Heart left ventricle (tissue), 13 donors: ENCODE measurements at regions not wholly inside any gene's neighbourhood (a gene's known extent, or its start where the extent isn't known, plus 50 kb on each side); places are given as distances from the start of the nearest gene placed in this dataset.

ENCODE experiments used
- POLR2A ChIP-seq, 2 donors: fragments of 450-650 bp; IDR thresholded peaks; one replicate each; pipeline ENCODE4 v1.6.1; 2017; ENCODE audit warnings: antibody characterized with exemption in 2 of 2, mild to moderate bottlenecking in 2 of 2, moderate library complexity in 2 of 2
- TF ChIP-seq, protein P1 (sequence below), 12 donors: fragments of 200-600 bp; sonication (generic) in 4 of 12; IDR thresholded peaks; one replicate each; pipeline versions ENCODE4 v1.5.0 to v1.8.0; 2018 to 2022; ENCODE audit warnings: antibody characterized with exemption in 12 of 12, mild to moderate bottlenecking in 5 of 12
- donor health status: ischemic (EF 13 %, LVEDD 7.1; RV severe dilation, severe dysfunction).
- donor health status: DM: no; HTN: yes; CAD: no.
- donor health status: DM: no; HTN: no; CAD: no.
- donor health status: ischemic (EF 25% LVEDD 6.9; RV normal size, moderate dysfunction).
- donor health status: ischemic (EF 25% LVEDD 5.7; RV mildly dilated, moderate dysfunction).
- donor health status: ischemic (EF 35%, LVEDD 5.7; RV mildly dilated, moderate dysfunction).
- donor health status: nonischemic (EF 11% LVEDD 7.7; RV severe dilation, severe dysfunction).
- donor health status: DM: yes; HTN: yes; CAD: no.
- donor health status: PGD.
- donor health status: ischemic (EF 29% LVEDD 5.4; RV normal size, mild dysfunction).
- donor health status: nonischemic (EF 23%, LVEDD 6.1; RV moderate dilation, normal function).

DNA sequence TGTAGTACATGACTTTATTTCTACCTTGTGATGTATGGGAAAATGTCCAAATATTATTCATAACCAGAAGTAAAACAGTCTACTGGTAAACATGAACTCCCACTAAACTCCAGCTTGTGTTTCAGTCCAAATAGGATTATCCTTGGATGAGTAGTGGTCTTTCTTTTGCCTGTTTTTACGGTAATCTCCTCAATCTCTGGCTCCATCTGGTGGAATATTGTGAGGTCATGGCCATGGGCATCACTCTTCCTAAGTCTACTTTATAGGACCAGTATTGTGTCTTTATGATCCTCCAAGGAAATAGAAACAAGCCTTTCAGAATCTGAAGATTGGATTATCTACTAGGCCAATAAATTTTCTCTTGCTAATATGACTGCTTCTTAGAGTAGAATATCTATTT lies 505.0 kb downstream of the BMP2 start:
- TF ChIP-seq, protein P1, sequence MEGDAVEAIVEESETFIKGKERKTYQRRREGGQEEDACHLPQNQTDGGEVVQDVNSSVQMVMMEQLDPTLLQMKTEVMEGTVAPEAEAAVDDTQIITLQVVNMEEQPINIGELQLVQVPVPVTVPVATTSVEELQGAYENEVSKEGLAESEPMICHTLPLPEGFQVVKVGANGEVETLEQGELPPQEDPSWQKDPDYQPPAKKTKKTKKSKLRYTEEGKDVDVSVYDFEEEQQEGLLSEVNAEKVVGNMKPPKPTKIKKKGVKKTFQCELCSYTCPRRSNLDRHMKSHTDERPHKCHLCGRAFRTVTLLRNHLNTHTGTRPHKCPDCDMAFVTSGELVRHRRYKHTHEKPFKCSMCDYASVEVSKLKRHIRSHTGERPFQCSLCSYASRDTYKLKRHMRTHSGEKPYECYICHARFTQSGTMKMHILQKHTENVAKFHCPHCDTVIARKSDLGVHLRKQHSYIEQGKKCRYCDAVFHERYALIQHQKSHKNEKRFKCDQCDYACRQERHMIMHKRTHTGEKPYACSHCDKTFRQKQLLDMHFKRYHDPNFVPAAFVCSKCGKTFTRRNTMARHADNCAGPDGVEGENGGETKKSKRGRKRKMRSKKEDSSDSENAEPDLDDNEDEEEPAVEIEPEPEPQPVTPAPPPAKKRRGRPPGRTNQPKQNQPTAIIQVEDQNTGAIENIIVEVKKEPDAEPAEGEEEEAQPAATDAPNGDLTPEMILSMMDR (IDR thresholded peaks at IDR 0.05): peak in 9 of 12 donors; percentile 7 to 47 (median 25)
- TF ChIP-seq POLR2A (IDR thresholded peaks at IDR 0.05): no peak
